GM06990 (cell line): ENCODE measurements at regions not wholly inside any gene's neighbourhood (a gene's known extent, or its start where the extent isn't known, plus 50 kb on each side); places are given as distances from the start of the nearest gene placed in this dataset.

Experiments used
- DNase-seq: peaks from one replicate; pipeline ENCODE4 v3.0.0-alpha.2; 2011; ENCODE audit not compliant: insufficient read length; ENCODE audit errors: extremely low read depth
- H3K27me3 ChIP-seq: replicated peaks from 2 replicates; pipeline ENCODE4 v1.6.0; 2011; ENCODE audit warnings: low read length; ENCODE audit not compliant: control insufficient read depth, insufficient read depth
- H3K36me3 ChIP-seq: 2 replicates; pipeline ENCODE4 v1.5.1; 2011; ENCODE audit warnings: low read length; ENCODE audit not compliant: control insufficient read depth, insufficient read depth
- H3K4me3 ChIP-seq: replicated peaks from 2 replicates; pipeline ENCODE4 v1.5.1; 2011; ENCODE audit warnings: low read depth, mild to moderate bottlenecking, control low read depth, low read length
- CTCF ChIP-seq: IDR thresholded peaks from 2 replicates; pipeline ENCODE4 v1.5.1; 2011; ENCODE audit warnings: low read length, control low read depth, mild to moderate bottlenecking, inconsistent platforms; ENCODE audit not compliant: insufficient read depth, poor library complexity, severe bottlenecking

- no peak overlapping the region for H3K4me3 ChIP-seq
- no peak for DNase-seq
- no peak for TF ChIP-seq CTCF
- H3K27me3 ChIP-seq = no peaks in the 10 kb centered on the region
- no peaks in the 10 kb centered on the region for H3K36me3 ChIP-seq
Measured at GRCh38 chr16:6603780-6604325, 728.8 kb upstream of the RBFOX1 start.

GRCh38 chr16:6602405-6602804, 730.2 kb upstream of the RBFOX1 start:
- H3K27me3 ChIP-seq = no peaks in the 10 kb centered on the region
- H3K36me3 ChIP-seq = no peaks in the 10 kb centered on the region
- no peak for DNase-seq
- TF ChIP-seq CTCF = no peak
- no peak overlapping the region for H3K4me3 ChIP-seq

- no peak for TF ChIP-seq CTCF
Measured at GRCh38 chr16:6600167-6600566, 732.5 kb upstream of the RBFOX1 start.

GRCh38 chr16:6593799-6594198, 738.8 kb upstream of the RBFOX1 start:
- TF ChIP-seq CTCF = no peak
- DNase-seq = no peak
- Histone ChIP-seq H3K4me3 (no peak overlapping the region), H3K27me3 (no peaks in the 10 kb centered on the region), H3K36me3 (no peaks in the 10 kb centered on the region)

More at GRCh38 chr16:6600167-6600566, 732.5 kb upstream of the RBFOX1 start:
- no peaks in the 10 kb centered on the region for H3K27me3 ChIP-seq
- no peak for DNase-seq
- H3K4me3 ChIP-seq = no peak overlapping the region
- H3K36me3 ChIP-seq = no peaks in the 10 kb centered on the region

- no peak for TF ChIP-seq CTCF
- DNase-seq = no peak
- Histone ChIP-seq H3K27me3 (no peaks in the 10 kb centered on the region), H3K36me3 (no peaks in the 10 kb centered on the region), H3K4me3 (no peak overlapping the region)
Measured at GRCh38 chr16:6576606-6577005, 756.0 kb upstream of the RBFOX1 start.

- DNase-seq = no peak
- TF ChIP-seq CTCF = no peak
- Histone ChIP-seq H3K27me3 (no peaks in the 10 kb centered on the region), H3K36me3 (no peaks in the 10 kb centered on the region), H3K4me3 (no peak overlapping the region)
Measured at GRCh38 chr16:6576113-6576512, 756.5 kb upstream of the RBFOX1 start.
